NCI-H2227 (cell line): ENCODE measurements at regions not wholly inside any gene's neighbourhood (a gene's known extent, or its start where the extent isn't known, plus 50 kb on each side); places are given as distances from the start of the nearest gene placed in this dataset.
"Not testable (repeated sequence)": the region's sequence is repeated elsewhere in the genome, so short reads cannot be mapped to it uniquely, and the experiment has no call there.

Source experiments
- DNase-seq: peaks from one replicate; lab custom pipeline; 2025; ENCODE audit not compliant: unreplicated experiment; lab: John Stamatoyannopoulos, UW

- no peak for DNase-seq
Measured at GRCh38 chr2:58721912-58722591, 480.9 kb upstream of the FANCL start.

GRCh38 chr2:58720770-58721697 is 479.9 kb upstream of the FANCL start:
- DNase-seq, result no peak

- no peak for DNase-seq
Measured at GRCh38 chr2:58720033-58720769, 479.1 kb upstream of the FANCL start.

- no peak for DNase-seq
Measured at GRCh38 chr2:58715344-58715743, 474.2 kb upstream of the FANCL start.

- no peak for DNase-seq
Measured at GRCh38 chr2:58714238-58714637, 473.1 kb upstream of the FANCL start.

- no peak for DNase-seq
Measured at GRCh38 chr2:58710795-58711279, 469.7 kb upstream of the FANCL start.

GRCh38 chr2:58709687-58710354 is 468.7 kb upstream of the FANCL start:
- DNase-seq, result no peak

GRCh38 chr2:58709274-58709673 is 468.1 kb upstream of the FANCL start:
- DNase-seq, result no peak

DNA sequence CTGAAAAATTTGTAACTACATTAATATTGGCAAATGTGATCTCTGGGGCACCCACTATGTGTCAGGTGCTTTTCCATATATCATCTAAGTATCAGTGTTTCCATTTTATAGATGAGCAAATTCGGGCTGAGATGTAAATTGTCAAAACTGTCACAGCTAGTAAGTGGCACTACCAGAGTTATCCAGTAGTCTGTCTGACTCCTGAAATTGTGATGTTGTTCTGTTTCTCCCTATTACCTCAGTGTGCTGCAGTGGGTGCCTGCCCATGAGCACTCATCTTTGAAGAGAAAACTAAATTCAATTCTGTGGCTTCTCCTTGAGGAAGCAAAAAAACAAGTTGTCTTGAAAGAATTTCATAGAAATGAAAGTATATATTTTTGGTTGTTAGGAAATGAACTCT is 467.4 kb upstream of the FANCL start:
- no peak for DNase-seq

- no peak for DNase-seq
Measured at GRCh38 chr2:58702302-58702885, 461.3 kb upstream of the FANCL start.

DNA sequence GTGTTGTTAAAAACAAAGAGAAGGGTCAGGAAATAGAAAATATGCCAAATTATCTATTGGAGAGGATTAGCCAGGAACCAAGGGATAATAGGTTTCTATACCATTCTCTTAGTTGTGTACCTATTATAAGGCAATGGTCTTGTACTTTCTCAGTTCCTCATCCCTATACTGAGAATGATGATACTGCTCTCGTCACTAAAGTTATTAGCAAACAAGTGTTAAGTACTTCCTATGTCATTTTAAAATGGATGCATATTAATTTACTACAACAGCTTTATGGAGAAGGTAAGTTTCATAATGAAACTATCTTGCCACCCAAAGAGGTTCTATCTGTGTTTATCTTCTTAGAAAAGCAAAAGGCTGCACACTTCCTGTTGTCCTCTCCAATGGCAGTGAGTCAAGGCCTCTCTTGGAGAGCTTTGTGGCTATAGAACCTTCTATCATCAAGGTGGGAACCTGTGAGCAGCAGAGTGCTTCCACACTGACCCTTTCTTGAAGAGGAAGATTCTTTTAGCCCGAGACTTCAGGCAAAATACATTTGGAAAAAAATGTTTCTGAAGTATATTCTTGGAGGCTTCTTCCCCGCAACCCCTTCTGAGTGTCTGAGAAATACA is 460.7 kb upstream of the FANCL start:
- DNase-seq, result no peak

- no peak for DNase-seq
Measured at GRCh38 chr2:58700591-58700990, 459.5 kb upstream of the FANCL start.

DNA sequence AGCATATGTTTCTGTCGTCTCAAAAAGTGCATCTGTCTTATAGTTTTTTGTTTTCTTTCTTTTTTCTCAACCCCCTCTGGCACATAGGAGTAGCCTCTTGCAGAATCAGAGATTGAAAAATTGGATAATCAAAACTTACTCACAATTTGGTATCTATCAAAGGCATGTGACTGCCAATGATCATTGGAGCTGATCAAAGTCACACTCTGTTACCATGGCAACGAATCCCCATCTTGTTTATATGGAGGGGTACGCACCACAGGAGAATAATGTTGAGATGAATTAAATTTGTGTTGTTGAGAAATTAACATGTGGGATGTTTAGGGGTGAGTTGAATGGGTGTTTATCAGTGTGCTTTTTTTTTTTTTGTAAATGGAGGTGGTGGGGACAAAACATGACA is 458.3 kb upstream of the FANCL start:
- DNase-seq, result no peak

DNA sequence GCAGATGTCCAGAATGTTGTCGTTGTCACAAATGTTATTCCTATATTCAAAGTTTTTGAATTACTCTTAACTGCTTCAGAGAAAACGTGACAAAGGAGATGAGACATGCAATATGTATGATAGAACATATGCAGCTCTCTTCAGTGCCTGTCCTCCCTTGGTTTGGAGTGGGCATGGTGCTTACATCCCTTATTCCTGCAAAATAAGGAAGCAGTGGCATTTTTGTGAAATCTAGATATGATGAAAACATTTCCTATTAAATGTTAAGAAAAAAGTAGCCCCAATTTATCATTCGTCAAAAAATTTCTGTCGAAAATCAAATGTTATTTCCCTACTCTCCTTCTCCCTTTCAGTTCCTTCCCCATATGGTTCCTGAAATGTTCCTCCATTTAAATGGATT is 457.5 kb upstream of the FANCL start:
- no peak for DNase-seq

GRCh38 chr2:58694114-58694513 is 453.0 kb upstream of the FANCL start:
- DNase-seq, result not testable (repeated sequence)

DNA sequence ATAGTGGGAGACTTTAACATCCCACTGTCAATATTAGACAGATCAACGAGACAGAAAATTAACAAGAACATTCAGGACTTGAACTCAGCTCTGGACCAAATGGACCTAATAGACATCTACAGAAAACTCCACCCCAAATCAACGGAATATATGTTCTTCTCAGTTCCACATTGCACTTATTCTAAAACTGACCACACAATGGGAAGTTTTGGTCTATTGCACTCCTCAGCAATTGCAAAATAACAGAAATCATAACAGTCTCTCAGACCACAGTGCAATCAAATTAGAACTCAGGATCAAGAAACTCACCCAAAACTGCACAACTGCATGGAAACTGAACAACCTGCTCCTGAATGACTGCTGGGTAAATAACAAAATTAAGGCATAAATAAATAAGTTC is 449.9 kb upstream of the FANCL start:
- DNase-seq, result not testable (repeated sequence)

GRCh38 chr2:58688813-58689212 is 447.7 kb upstream of the FANCL start:
- no peak for DNase-seq

DNA sequence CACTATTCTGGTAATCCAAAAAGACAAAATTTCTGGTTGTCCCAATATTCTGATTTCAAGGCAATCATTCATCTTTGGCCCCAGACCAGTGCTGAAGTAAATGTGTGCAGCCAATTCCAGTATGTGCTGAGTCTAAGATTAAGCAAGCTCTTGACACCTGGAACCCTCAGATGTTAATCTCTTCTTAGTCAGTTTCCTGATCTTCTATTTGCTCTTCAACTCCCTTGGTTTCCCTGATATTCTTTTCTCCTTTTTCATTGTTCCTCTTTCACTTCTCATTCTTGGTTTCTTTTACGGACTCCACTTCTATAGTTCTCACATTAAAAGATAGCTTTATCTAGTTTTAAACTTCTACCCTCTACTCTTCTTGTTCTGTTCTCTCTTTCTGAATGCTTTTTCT is 445.7 kb upstream of the FANCL start:
- no peak for DNase-seq

DNA sequence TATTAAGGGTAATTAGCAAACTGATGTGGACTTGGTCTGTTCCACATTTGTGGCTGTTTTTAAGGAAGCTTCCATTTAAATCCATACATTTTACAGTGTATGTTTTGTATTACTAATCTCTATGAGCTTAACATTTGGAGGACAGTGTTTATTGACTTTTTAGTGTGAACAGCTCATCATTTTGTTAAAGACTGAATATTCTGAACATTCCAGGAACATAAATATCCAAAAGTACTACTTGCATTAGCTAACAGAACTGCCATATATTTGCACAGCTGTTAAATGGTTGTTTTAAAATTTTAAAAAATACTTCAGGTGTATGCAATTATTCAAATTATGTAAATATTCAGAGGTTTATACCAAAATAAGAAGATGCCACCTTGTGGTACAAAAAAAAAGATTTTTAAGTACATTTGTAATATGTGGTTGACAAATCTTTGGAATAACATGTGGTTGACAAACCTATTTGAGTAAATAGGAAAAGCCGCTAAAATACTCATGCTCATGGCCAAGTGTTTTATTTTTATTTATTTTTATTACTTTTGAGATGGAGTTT is 439.7 kb upstream of the FANCL start:
- DNase-seq, result no peak

DNA sequence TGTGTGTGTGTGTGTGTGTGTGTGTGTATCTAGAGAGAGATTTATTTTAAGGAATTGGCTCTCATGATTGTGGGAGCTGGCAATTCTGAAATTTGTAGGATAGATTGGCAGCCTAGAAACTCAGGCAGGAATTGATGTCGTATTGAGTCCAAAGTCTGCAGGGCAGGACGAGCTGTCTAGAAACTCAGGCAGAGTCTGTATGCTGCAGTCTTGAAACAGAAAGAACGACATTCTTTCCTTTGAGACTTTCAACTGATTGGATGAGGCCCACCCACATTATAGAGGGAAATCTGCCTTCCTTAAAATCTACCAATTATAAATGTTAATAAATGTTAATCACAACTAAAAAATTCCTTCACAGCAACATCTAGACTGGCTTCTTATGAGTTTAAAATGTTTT is 436.6 kb upstream of the FANCL start:
- DNase-seq, result no peak
